ENCODE measurements at regions not wholly inside any gene's neighbourhood (a gene's known extent, or its start where the extent isn't known, plus 50 kb on each side); places are given as distances from the start of the nearest gene placed in this dataset.

GRCh38 chr2:9693196-9693491 is 62.3 kb upstream of the YWHAQ start:
- TF ChIP-seq CTCF (IDR thresholded peaks at IDR 0.05; ENCODE audit: extremely low read depth, insufficient read depth, missing control alignments), result no peak
- in situ Hi-C loops (cut with MboI; ENCODE audit: low pct_unique_long_range_greater_than_20kb, low sequenced_read_pairs, unreplicated experiment), result no loop called here
- DNase-seq (ENCODE audit: low spot score), result no peak

GRCh38 chr2:9693646-9694045 is 62.8 kb upstream of the YWHAQ start:
- in situ Hi-C loops (cut with MboI; ENCODE audit: low pct_unique_long_range_greater_than_20kb, low sequenced_read_pairs, unreplicated experiment), result no loop called here
- DNase-seq (ENCODE audit: low spot score), result no peak
- TF ChIP-seq CTCF (IDR thresholded peaks at IDR 0.05; ENCODE audit: extremely low read depth, insufficient read depth, missing control alignments), result no peak

- no peak for DNase-seq (ENCODE audit: low spot score)
- in situ Hi-C loops (cut with MboI; ENCODE audit: low pct_unique_long_range_greater_than_20kb, low sequenced_read_pairs, unreplicated experiment), result no loop called here
- no peak for TF ChIP-seq CTCF (IDR thresholded peaks at IDR 0.05; ENCODE audit: extremely low read depth, insufficient read depth, missing control alignments)
Observed at GRCh38 chr2:9694661-9695234, 64.0 kb upstream of the YWHAQ start.

GRCh38 chr2:9695941-9696340 is 65.1 kb upstream of the YWHAQ start:
- no peak for TF ChIP-seq CTCF (IDR thresholded peaks at IDR 0.05; ENCODE audit: extremely low read depth, insufficient read depth, missing control alignments)
- in situ Hi-C loops (cut with MboI; ENCODE audit: low pct_unique_long_range_greater_than_20kb, low sequenced_read_pairs, unreplicated experiment), result no loop called here
- no peak for DNase-seq (ENCODE audit: low spot score)

GRCh38 chr2:9696731-9697130 is 65.9 kb upstream of the YWHAQ start:
- DNase-seq (ENCODE audit: low spot score), result no peak
- no peak for TF ChIP-seq CTCF (IDR thresholded peaks at IDR 0.05; ENCODE audit: extremely low read depth, insufficient read depth, missing control alignments)
- in situ Hi-C loops (cut with MboI; ENCODE audit: low pct_unique_long_range_greater_than_20kb, low sequenced_read_pairs, unreplicated experiment), result no loop called here

GRCh38 chr2:9697909-9698308 is 67.1 kb upstream of the YWHAQ start:
- no peak for DNase-seq (ENCODE audit: low spot score)
- no peak for TF ChIP-seq CTCF (IDR thresholded peaks at IDR 0.05; ENCODE audit: extremely low read depth, insufficient read depth, missing control alignments)
- in situ Hi-C loops (cut with MboI; ENCODE audit: low pct_unique_long_range_greater_than_20kb, low sequenced_read_pairs, unreplicated experiment), result no loop called here
